8988T (cell line): ENCODE measurements at regions not wholly inside any gene's neighbourhood (a gene's known extent, or its start where the extent isn't known, plus 50 kb on each side); places are given as distances from the start of the nearest gene placed in this dataset.

ENCODE experiments used
- DNase-seq: peaks from one replicate; pipeline ENCODE4 v3.0.0; 2011

- no peak for DNase-seq
Measured at GRCh38 chr5:89236900-89237299, 353.9 kb upstream of the MEF2C start.

- no peak for DNase-seq
Measured at GRCh38 chr5:89233462-89233861, 350.5 kb upstream of the MEF2C start.

- DNase-seq, result no peak
Measured at GRCh38 chr5:89232139-89232603, 349.2 kb upstream of the MEF2C start.

GRCh38 chr5:89230178-89230577 lies 347.2 kb upstream of the MEF2C start:
- no peak for DNase-seq

- DNase-seq, result no peak
Measured at GRCh38 chr5:89229331-89230070, 346.5 kb upstream of the MEF2C start.

- DNase-seq, result no peak
Measured at GRCh38 chr5:89228355-89228754, 345.4 kb upstream of the MEF2C start.

- DNase-seq, result no peak
Measured at GRCh38 chr5:89218364-89218763, 335.4 kb upstream of the MEF2C start.

- no peak for DNase-seq
Measured at GRCh38 chr5:89216606-89217005, 333.6 kb upstream of the MEF2C start.

- DNase-seq, result no peak
Measured at GRCh38 chr5:89213573-89213972, 330.6 kb upstream of the MEF2C start.

- no peak for DNase-seq
Measured at GRCh38 chr5:89211836-89212235, 328.9 kb upstream of the MEF2C start.

- no peak for DNase-seq
Measured at GRCh38 chr5:89208811-89209210, 325.8 kb upstream of the MEF2C start.

GRCh38 chr5:89208392-89208791 lies 325.4 kb upstream of the MEF2C start:
- no peak for DNase-seq

- DNase-seq, result no peak
Measured at GRCh38 chr5:89204756-89205155, 321.8 kb upstream of the MEF2C start.

GRCh38 chr5:89203611-89204010 lies 320.6 kb upstream of the MEF2C start:
- no peak for DNase-seq

GRCh38 chr5:89200899-89201298 lies 317.9 kb upstream of the MEF2C start:
- no peak for DNase-seq

GRCh38 chr5:89199306-89199705 lies 316.3 kb upstream of the MEF2C start:
- DNase-seq, result no peak

- DNase-seq, result no peak
Measured at GRCh38 chr5:89191374-89191773, 308.4 kb upstream of the MEF2C start.

- no peak for DNase-seq
Measured at GRCh38 chr5:89190515-89191265, 307.7 kb upstream of the MEF2C start.

GRCh38 chr5:89187883-89188465 lies 305.0 kb upstream of the MEF2C start:
- no peak for DNase-seq

- DNase-seq, result no peak
Measured at GRCh38 chr5:89187268-89187667, 304.3 kb upstream of the MEF2C start.

GRCh38 chr5:89181546-89181945 lies 298.6 kb upstream of the MEF2C start:
- no peak for DNase-seq

- DNase-seq, result no peak
Measured at GRCh38 chr5:89179731-89180130, 296.7 kb upstream of the MEF2C start.

GRCh38 chr5:89178541-89178940 lies 295.6 kb upstream of the MEF2C start:
- DNase-seq, result no peak

GRCh38 chr5:89173528-89173927 lies 290.5 kb upstream of the MEF2C start:
- no peak for DNase-seq
